ENCODE measurements at regions not wholly inside any gene's neighbourhood (a gene's known extent, or its start where the extent isn't known, plus 50 kb on each side); places are given as distances from the start of the nearest gene placed in this dataset.

DNA sequence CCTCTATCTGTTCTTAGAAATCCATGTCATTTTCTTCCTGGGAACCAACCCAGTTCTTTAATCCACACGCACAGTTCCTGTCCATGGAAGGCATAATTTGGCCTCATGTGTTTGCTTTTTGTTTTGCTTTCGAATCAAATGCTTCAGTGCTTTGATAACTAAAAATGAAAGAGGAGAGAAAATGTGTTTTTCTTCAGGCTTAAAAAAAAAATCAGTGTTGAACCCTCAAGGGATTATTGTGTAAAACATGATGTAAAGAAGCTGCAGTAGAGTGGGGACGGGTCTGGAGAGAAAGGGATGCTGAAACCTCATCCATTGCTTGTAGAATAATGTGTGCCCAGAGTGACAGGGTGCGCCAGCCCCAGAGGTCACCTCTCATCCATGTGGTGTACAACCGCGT is 197.5 kb upstream of the JARID2 start:
- no peak for DNase-seq

DNA sequence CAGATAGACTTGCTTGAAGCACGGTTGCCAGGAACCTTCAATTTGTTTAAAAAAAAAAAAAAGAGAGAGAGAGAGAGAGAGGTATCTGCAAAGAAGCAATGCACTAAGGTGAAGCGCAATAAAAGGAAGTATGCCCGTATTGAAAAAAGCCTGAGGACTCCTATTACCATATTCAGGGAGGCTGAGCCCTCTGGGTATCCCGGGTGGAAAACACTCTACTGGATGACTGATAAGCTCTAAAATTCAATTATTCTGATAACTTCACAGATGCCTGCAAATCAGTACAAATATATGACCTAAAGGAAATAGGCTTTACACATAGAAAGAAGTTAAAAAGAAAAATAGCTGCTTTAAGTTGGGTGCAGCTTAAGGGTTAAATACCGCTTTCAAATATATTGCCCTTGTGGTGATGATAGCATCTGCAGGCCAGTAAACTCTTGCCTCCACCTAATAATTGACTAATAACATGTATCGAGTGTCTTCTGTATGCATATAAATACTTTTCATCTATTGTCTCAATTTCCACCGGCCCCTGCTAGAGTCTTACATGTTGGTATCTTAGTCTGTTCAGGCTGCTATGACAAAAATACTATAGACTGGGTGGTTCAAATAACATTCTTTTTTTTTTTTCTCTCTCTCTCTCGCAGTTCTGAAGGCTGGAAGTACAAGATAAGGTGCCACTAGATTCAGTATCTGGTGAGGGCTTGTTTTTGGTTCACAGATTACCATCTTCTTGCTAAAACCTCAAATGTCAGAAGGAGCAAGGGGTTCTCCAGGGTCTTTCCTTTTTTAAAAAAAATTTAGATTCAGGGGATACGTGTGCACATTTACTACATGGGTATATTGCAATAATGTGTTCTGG is 187.4 kb upstream of the JARID2 start:
- no peak for DNase-seq

GRCh38 chr6:15061180-15061641 is 184.7 kb upstream of the JARID2 start:
- no peak for DNase-seq

GRCh38 chr6:15061908-15062515 is 183.9 kb upstream of the JARID2 start:
- no peak for DNase-seq

GRCh38 chr6:15062516-15063252 is 183.2 kb upstream of the JARID2 start:
- no peak for DNase-seq

DNA sequence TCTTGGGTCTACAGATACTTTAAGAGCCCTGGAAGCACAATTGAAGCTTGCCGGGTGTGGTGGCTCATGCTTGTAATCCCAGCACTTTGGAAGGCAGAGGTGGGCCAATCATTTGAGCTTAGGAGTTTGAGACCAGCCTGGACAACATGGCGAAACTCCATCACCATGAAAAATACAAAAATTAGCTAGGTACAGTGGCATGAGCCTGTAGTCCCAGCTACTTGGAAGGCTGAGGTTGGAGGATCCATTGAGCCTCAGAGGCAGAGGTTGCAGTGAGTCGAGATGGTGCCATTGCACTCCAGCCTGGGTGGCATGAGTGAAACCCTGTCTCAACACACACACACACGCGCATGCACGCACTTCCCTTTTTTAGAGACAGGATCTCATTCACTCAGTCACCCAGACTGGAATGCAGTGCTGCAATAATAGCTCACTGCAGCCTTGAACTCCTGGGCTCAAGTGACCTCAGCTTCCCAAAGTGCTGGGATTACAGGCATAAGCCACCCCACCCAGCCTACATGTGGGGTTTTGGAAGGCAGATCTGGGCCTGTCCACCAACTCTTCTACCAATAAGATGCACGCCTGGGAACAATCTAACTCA is 182.5 kb upstream of the JARID2 start:
- DNase-seq: no peak

- DNase-seq: no peak
Measured at GRCh38 chr6:15065261-15065989, 180.4 kb upstream of the JARID2 start.

GRCh38 chr6:15066089-15066758 is 179.6 kb upstream of the JARID2 start:
- no peak for DNase-seq

DNA sequence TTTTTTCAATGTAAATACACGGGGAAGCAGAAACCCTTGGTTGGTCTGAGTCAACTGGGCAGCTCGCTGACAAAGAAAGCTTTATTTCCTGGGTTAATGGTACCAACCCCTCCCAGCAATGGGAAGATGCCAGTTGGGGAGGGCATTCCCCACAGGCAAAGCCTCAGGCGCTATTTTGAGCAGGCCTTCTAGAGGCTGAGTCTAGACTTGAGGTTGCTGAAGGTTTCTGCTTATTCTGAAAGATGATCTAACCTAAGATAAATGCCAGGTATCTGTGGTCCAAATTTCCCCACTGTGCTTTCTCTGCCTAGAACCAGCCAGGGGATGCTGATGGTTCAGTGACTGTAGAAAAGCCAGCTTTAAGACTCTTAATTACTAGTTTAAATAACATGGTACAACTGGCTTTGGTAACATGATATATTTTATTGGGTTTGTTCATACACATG is 172.5 kb upstream of the JARID2 start:
- no peak for DNase-seq

- DNase-seq: no peak
Measured at GRCh38 chr6:15073883-15074465, 171.9 kb upstream of the JARID2 start.

DNA sequence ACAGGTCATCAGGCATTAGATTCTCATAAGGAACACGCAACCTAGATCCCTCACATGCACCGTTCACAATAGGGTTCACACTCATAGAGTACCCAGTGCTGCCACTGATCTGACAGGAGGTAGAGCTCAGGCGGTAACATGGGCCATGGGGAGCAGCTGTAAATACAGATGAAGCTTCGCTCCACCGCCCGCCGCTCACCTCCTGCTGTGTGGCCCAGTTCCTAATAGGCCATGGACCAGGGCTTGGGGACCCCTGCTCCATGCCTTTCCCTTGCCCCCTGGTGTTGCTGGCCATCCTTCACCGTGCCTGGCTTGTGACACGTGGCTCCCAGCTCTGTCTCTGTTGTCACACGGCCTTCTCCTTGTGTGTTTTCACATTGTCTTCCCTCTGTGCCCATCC is 171.1 kb upstream of the JARID2 start:
- no peak for DNase-seq

DNA sequence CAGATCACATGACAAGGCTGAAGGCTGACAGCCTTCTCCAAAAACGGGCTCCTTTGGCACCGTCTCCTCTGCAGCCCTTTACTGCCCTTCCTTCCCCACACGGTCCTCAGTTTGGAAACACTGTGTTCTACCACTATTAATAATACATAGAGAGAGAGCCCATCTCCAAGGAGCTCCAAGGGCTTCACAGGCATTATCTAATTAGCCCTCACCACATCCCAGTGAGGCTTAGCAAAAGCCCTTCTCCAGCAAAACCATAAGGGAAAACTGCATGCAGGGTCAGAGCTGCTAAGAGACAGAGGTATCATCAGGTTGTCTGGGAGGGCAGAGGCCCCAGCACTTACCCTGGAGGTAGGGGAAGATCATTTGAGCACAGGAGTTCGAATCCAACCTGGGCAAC is 169.3 kb upstream of the JARID2 start:
- DNase-seq: no peak

- DNase-seq: no peak
Measured at GRCh38 chr6:15077006-15077405, 168.9 kb upstream of the JARID2 start.

- DNase-seq: no peak
Measured at GRCh38 chr6:15077961-15078360, 167.9 kb upstream of the JARID2 start.

GRCh38 chr6:15079288-15079817 is 166.5 kb upstream of the JARID2 start:
- DNase-seq: no peak

- DNase-seq: no peak
Measured at GRCh38 chr6:15080895-15081294, 165.0 kb upstream of the JARID2 start.

DNA sequence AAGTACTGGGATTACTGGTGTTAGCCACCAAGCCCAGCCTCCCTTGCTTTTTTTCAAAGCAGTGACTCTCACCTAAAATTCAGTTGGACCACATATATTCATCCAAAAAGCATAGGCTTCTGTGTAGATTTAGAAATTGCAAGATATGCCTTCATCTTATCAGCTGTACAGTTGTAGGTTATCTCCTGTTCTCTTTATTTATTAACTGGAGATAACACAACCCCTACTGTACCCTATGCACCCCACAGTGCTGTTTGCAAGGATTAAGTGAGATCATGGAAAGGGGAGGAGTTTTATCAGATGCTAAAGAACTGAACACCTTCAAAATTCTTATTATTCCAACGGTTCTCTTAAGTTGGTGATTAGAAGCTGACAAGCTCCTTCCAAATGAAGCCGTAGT is 164.4 kb upstream of the JARID2 start:
- no peak for DNase-seq

GRCh38 chr6:15082708-15083107 is 163.2 kb upstream of the JARID2 start:
- no peak for DNase-seq

DNA sequence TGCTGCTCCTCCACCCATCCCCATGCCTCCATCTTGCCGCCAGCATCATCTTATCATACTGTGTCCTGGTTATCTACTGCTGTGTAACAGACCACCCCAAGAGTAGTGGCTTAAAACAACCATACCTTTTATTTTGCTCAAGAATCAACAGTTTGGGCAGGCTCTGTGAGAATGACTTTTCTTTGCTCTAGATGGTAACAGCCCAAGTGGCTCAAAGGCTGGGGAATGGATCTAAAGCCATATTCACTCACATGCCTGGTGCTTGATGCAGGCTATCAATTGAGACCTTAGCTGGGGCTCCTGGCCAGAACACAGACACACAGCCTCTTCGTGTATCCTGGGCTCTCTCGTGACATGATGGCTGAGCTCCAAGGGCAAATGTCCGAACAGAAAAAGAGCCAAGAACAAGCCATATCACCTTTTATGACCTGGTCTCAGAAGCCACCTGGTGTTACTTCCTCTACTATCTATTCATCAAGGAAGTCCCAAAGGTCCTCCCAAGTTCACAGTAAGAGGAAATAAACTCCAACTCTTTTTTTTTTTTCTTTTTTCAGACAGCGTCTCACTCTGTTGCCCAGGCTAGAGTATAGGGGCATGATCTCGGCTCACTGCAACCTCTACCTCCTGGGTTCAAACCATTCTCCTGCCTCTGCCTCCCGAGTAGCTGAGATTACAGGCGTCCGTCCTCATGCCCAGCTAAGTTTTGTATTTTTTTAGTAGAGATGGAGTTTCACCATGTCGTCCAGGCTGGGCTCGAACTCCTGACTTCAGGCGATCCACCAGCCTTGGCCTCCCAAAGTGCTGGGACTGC is 159.3 kb upstream of the JARID2 start:
- no peak for DNase-seq

DNA sequence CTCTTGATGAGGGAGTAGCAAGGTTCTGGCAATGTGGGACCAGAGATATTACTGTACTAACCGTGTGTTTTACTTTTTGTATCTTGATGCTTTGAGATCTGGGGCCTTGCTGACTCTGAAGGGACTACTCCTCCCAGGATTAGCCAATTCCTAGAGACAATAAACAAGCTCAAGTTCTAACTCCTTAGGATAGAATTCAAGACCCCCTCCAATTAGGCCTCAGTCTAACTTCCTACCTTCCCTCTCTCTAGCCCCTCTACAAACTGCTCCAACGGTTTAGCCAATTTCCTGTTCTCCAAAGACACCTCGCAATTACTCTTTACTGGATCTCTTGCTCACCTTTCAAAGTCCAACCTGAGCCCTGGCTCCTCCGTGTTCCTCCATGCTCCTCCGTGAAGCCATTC is 158.7 kb upstream of the JARID2 start:
- no peak for DNase-seq
